Hepatocyte (in vitro differentiated cells): ENCODE measurements at regions not wholly inside any gene's neighbourhood (a gene's known extent, or its start where the extent isn't known, plus 50 kb on each side); places are given as distances from the start of the nearest gene placed in this dataset.
A peak's percentile ranks its signal among the peaks of the same experiment; 100 is the strongest.

Experiments
- DNase-seq: peaks from one replicate; pipeline ENCODE4 v3.0.0-alpha.2; 2016; ENCODE audit warnings: low spot score
- H2AFZ ChIP-seq: fragments of 200-600 bp; sonication (generic); 2 replicates; pipeline ENCODE4 v1.6.0; 2016; ENCODE audit warnings: antibody characterized with exemption, mild to moderate bottlenecking
- H3K27ac ChIP-seq: fragments of 200-600 bp; sonication (generic); 2 replicates; pipeline ENCODE4 v1.5.1; 2016; ENCODE audit warnings: mild to moderate bottlenecking
- H3K27me3 ChIP-seq: fragments of 200-600 bp; sonication (generic); 2 replicates; pipeline ENCODE4 v1.6.1; 2016
- H3K36me3 ChIP-seq: fragments of 200-600 bp; sonication (generic); replicated peaks from 2 replicates; pipeline ENCODE4 v1.5.1; 2016; ENCODE audit warnings: low read depth; ENCODE audit not compliant: insufficient read depth
- H3K4me1 ChIP-seq: fragments of 200-600 bp; sonication (generic); 2 replicates; pipeline ENCODE4 v1.5.1; 2016; ENCODE audit warnings: mild to moderate bottlenecking, moderate library complexity; ENCODE audit not compliant: insufficient read depth
- H3K4me2 ChIP-seq: fragments of 200-600 bp; sonication (generic); 2 replicates; pipeline ENCODE4 v1.6.0; 2016
- H3K4me3 ChIP-seq: fragments of 200-600 bp; sonication (generic); 2 replicates; pipeline ENCODE4 v1.5.1; 2016; ENCODE audit warnings: mild to moderate bottlenecking
- H3K79me2 ChIP-seq: fragments of 200-600 bp; sonication (generic); 2 replicates; pipeline ENCODE4 v1.6.0; 2017; ENCODE audit warnings: mild to moderate bottlenecking
- H3K9me2 ChIP-seq: fragments of 200-600 bp; sonication (generic); replicated peaks from 2 replicates; pipeline ENCODE4 v1.6.0; 2017; ENCODE audit warnings: mild to moderate bottlenecking; ENCODE audit not compliant: insufficient read depth
- H3K9me3 ChIP-seq: fragments of 200-600 bp; sonication (generic); 2 replicates; pipeline ENCODE4 v1.5.1; 2016; ENCODE audit warnings: low read depth, mild to moderate bottlenecking
- H4K20me1 ChIP-seq: fragments of 200-600 bp; sonication (generic); 2 replicates; pipeline ENCODE4 v1.6.0; 2016; ENCODE audit warnings: mild to moderate bottlenecking; ENCODE audit not compliant: insufficient read depth, poor library complexity, severe bottlenecking
- EZH2 ChIP-seq: fragments of 200-600 bp; sonication (generic); IDR thresholded peaks from 2 replicates; pipeline ENCODE4 v1.6.1; 2016; ENCODE audit warnings: antibody characterized with exemption, mild to moderate bottlenecking, borderline replicate concordance
- EZH2phosphoT487 ChIP-seq: fragments of 200-600 bp; sonication (generic); IDR thresholded peaks from one replicate; pipeline ENCODE4 v1.6.1; 2018; ENCODE audit warnings: antibody characterized with exemption, mild to moderate bottlenecking, low read depth, moderate library complexity; ENCODE audit not compliant: unreplicated experiment, severe bottlenecking
- WGBS: methylation state at CpG from one replicate; pipeline ENCODE4 v1.1.6; 2016; ENCODE audit warnings: low lambda C conversion rate; ENCODE audit errors: missing lambda C conversion rate; 5-methylcytosine and 5-hydroxymethylcytosine counted together
- TF ChIP-seq, protein P1 (sequence below): fragments of 200-600 bp; sonication (generic); IDR thresholded peaks from 2 replicates; pipeline ENCODE4 v1.5.1; 2016; ENCODE audit warnings: antibody characterized with exemption, mild to moderate bottlenecking; ENCODE audit not compliant: poor library complexity

DNA sequence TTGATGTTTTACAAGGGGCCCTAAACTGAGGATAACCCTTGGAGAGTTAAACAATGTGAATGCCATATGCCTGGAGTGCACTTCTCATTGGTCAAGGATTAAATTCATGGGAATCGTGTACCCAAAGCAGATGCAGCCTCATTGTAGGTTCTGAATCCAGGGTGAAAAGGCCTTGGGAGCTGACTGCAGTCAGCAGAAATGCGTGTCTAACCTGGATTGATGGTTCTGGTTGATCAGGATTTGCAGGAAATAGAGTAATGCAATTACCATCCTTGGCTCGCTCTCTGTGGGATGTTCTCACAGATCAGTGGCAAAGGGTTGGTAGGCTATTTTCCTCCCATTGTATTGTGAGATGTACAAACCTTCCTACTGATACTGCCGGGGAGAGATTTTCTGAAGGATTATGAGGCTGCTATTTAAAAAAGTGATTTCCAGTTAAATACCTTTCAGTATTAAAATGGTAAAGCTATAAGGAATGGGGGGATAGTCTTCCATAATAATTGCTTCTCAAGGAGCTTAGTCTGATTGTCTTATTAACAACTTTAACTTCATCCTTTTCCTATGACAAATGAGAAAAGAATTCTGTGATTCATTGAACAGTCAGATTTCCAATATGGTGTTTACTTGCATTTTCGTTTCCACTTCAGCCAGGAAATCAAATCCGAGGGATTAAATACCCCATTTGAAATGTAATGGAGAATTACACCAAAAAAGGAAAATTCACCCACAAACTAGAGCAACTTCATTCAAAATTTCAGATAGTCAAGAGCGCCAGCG lies 1028.1 kb upstream of the EEF2KMT start:
- H3K4me1 ChIP-seq: no peaks in the 10 kb centered on the region
- no peak overlapping the region for H3K4me3 ChIP-seq
- 82% methylated on average over 8 of the region's 8 CpGs for WGBS
- H3K9me3 ChIP-seq: no peaks in the 10 kb centered on the region
- no peak overlapping the region for H2AFZ ChIP-seq
- no peak for DNase-seq
- no peaks in the 10 kb centered on the region for H3K9me2 ChIP-seq
- H3K27ac ChIP-seq: no peak overlapping the region
- H4K20me1 ChIP-seq: no peaks in the 10 kb centered on the region
- no peaks in the 10 kb centered on the region for H3K79me2 ChIP-seq
- H3K36me3 ChIP-seq: no peaks in the 10 kb centered on the region
- H3K4me2 ChIP-seq: no peak overlapping the region
- H3K27me3 ChIP-seq: no peaks in the 10 kb centered on the region
- TF ChIP-seq EZH2phosphoT487 (no peak), EZH2 (no peak)
- TF ChIP-seq, protein P1, sequence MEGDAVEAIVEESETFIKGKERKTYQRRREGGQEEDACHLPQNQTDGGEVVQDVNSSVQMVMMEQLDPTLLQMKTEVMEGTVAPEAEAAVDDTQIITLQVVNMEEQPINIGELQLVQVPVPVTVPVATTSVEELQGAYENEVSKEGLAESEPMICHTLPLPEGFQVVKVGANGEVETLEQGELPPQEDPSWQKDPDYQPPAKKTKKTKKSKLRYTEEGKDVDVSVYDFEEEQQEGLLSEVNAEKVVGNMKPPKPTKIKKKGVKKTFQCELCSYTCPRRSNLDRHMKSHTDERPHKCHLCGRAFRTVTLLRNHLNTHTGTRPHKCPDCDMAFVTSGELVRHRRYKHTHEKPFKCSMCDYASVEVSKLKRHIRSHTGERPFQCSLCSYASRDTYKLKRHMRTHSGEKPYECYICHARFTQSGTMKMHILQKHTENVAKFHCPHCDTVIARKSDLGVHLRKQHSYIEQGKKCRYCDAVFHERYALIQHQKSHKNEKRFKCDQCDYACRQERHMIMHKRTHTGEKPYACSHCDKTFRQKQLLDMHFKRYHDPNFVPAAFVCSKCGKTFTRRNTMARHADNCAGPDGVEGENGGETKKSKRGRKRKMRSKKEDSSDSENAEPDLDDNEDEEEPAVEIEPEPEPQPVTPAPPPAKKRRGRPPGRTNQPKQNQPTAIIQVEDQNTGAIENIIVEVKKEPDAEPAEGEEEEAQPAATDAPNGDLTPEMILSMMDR: no peak

- Histone ChIP-seq H3K4me1 (no peaks in the 10 kb centered on the region), H3K4me3 (no peak overlapping the region), H2AFZ (no peak overlapping the region), H3K36me3 (no peaks in the 10 kb centered on the region), H4K20me1 (no peaks in the 10 kb centered on the region), H3K79me2 (no peaks in the 10 kb centered on the region), H3K27ac (no peak overlapping the region), H3K9me2 (no peaks in the 10 kb centered on the region), H3K4me2 (no peak overlapping the region), H3K9me3 (no peaks in the 10 kb centered on the region), H3K27me3 (no peaks in the 10 kb centered on the region)
- TF ChIP-seq, protein P1: no peak
- TF ChIP-seq EZH2phosphoT487: no peak
- no peak for TF ChIP-seq EZH2
- no peak for DNase-seq
- WGBS: 78% methylated on average over 1 of the region's 1 CpG
Observed at GRCh38 chr16:6124136-6124535, 1026.5 kb upstream of the EEF2KMT start.

- no peaks in the 10 kb centered on the region for H3K9me3 ChIP-seq
- H3K4me2 ChIP-seq: no peak overlapping the region
- no peak overlapping the region for H2AFZ ChIP-seq
- no peaks in the 10 kb centered on the region for H3K27me3 ChIP-seq
- no peak overlapping the region for H3K27ac ChIP-seq
- no peaks in the 10 kb centered on the region for H3K79me2 ChIP-seq
- peak; percentile 82 for DNase-seq
- H3K4me1 ChIP-seq: no peaks in the 10 kb centered on the region
- TF ChIP-seq EZH2 (no peak), EZH2phosphoT487 (no peak)
- TF ChIP-seq, protein P1: no peak
- no peaks in the 10 kb centered on the region for H4K20me1 ChIP-seq
- no peaks in the 10 kb centered on the region for H3K9me2 ChIP-seq
- WGBS: 45% methylated on average over 5 of the region's 5 CpGs
- H3K36me3 ChIP-seq: no peaks in the 10 kb centered on the region
- no peak overlapping the region for H3K4me3 ChIP-seq
Observed at GRCh38 chr16:6122401-6122800, 1024.8 kb upstream of the EEF2KMT start.
